DMS114 treated with DMSO at 0.1 percent for 48 hours (cell line): ENCODE measurements at regions not wholly inside any gene's neighbourhood (a gene's known extent, or its start where the extent isn't known, plus 50 kb on each side); places are given as distances from the start of the nearest gene placed in this dataset.

ENCODE experiments used
- DNase-seq: peaks from one replicate; lab custom pipeline; 2025; ENCODE audit not compliant: unreplicated experiment; lab: John Stamatoyannopoulos, UW

GRCh38 chr1:110816945-110817344 lies 56.0 kb upstream of the CD53 start:
- DNase-seq = no peak

GRCh38 chr1:110811529-110811928 lies 61.4 kb upstream of the CD53 start:
- DNase-seq = no peak

DNA sequence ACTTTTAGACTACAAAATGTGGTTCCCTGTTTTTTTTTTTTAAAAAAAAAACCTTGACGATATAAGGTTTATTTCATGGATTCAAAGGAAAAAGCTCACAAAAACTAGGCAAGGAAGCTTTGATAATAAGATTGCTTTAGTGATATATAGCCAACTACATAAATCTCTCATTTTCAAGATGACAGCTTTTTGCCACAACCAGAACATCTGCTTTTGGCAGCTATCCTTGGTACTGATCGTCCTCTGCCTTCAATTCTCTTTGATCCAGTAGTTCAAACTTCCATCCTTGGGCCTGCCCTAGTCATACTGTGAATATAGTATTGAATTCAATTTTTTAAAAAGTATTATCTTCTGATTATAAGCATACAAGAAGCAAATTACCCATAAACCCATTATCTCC lies 72.9 kb upstream of the CD53 start:
- no peak for DNase-seq

- DNase-seq = no peak
Observed at GRCh38 chr1:110798691-110799256, 74.2 kb upstream of the CD53 start.

DNA sequence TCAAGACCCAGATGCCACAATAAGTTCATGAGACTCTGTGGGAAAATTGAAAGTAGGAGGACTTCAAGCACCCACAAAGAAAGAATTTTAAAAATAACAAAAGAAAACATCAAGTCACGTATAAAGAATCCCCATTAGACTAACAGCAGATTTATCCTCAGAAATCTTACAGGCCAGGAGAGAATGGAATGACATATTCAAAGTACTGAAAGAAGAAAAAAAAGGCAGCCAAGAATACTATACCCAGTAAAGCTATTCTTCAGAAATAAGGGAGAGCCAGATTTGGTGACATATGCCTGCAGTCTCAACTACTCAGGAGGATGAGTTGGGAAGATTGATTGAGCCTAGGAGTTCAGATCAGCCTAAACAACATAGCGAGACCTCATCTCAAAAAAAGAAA lies 84.3 kb upstream of the CD53 start:
- DNase-seq = no peak

DNA sequence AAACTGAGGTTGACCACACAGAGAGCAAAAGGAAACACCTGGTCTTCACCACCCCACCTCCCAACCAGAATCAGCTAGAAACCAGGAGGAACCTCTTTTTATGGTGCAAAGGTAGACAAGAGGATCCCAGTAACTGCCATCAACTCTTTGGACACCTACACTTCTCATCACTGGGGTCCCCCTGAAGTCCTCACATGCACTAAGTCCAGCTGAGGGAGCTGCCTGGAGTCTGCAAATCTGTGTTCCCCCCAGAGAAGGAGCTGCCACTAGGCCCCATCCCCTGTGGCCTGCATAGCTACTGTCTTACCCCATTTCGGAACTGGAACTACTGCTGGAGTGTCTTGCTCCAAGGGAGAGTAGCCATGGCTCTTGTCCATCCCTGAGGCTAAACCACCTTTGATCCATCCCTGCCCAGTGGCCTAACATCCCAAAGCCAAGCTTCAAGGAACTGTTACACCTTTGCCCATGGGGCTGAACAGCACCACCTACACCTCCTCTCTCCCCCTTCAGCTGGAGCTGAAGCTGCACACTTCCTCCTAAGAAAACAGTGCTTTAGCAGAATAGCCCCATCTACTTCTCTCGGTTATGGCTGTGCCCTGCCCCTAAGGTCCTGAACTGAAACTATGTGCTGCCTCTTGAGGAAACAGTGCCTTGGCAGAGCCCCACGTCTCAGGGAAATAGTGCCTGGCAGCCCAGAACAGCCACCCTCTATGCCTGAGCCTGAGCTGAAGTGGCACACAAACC lies 85.4 kb upstream of the CD53 start:
- no peak for DNase-seq

GRCh38 chr1:110786802-110787327 lies 86.1 kb upstream of the CD53 start:
- no peak for DNase-seq

GRCh38 chr1:110785612-110786011 lies 87.3 kb upstream of the CD53 start:
- DNase-seq = no peak

DNA sequence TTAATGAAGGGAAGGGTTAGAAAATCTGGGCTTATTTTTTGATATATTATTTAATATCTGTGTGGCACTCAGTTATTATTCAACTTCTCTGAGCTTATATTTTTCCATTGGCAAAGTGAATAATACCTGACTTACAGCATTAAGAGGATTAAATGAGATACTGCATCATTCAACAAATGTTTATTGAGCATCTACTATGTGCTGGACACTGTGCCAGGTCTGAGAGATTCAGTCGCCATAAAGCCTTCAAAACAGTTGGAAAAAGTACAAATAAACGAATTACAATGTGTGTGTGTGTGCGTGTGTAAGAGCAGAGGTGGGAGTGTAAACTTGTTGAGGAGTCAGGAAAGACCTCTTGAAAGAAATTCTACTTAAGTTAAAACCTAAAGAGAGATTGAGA lies 87.9 kb upstream of the CD53 start:
- no peak for DNase-seq

- peak; percentile 51 for DNase-seq
Observed at GRCh38 chr1:110783292-110783918, 89.5 kb upstream of the CD53 start.

GRCh38 chr1:110781525-110781924 lies 91.4 kb upstream of the CD53 start:
- DNase-seq = no peak

DNA sequence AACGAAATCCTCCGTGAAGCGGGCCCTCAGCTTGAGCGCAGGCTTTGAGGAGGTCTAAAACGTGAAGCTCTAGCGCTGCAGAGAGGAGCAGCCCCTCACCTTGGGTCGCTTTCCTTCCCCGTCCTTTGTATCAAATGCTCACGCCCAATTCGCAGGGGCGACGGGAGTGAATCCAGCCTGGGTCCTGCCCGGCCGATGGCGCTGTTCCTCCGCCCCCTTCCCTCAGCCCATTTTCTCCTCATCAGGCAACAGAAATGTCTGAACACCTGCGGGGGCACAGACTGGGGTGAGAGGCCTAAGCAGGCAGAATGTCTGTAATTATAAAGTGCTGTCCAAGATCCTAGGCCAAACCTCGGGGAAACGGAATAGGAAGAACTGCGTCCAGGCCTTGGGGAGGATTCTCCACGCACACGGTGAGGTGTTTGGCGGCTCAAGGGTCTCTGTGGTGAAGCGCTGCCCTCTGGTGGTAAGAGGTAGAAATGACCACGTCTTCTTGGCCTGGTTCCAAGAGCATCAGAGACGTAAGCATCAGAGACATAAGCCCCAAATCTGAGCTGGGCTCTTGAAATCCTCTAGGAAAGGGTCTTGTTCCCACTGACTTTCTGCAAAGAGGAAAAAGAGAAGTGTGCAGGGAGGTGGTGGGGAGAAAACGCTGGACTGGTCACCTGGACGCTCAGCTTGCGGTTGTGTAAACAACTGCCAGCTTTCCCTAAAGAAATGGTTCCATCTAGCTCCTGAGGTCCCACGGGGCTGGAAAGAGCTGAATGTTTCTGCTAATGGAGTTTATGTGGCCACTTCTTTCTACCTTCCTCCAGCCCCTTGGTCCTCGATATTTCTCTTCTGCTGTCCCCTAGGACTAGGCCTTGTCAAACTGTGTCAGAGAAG lies 92.1 kb upstream of the CD53 start:
- DNase-seq = peak; percentile 53

DNA sequence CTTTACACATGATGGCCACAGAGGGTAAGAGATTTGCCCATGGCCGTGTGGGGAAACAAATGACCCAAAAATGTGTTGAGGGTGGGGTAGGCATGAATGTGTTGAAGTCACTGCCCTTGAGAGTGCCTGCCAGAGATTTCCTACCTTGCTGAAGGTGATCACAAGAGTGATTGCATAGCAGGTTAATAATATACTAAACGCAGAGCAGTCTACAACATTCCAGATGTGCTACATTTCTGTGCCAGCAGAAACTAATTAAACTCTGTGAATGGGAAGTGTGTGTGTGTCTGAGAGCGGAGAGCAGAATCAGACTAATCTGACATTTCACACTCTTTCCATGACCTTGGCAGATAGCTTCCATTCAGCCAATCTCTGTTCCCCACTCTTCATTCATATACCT lies 93.3 kb upstream of the CD53 start:
- no peak for DNase-seq

GRCh38 chr1:110778821-110779220 lies 94.1 kb upstream of the CD53 start:
- DNase-seq = no peak

GRCh38 chr1:110777228-110777627 lies 95.7 kb upstream of the CD53 start:
- DNase-seq = no peak

- DNase-seq = no peak
Observed at GRCh38 chr1:110774398-110774797, 98.5 kb upstream of the CD53 start.

GRCh38 chr1:110773813-110774212 lies 99.1 kb upstream of the KCNA3 start:
- DNase-seq = no peak

GRCh38 chr1:110771245-110772022 lies 96.7 kb upstream of the KCNA3 start:
- no peak for DNase-seq

DNA sequence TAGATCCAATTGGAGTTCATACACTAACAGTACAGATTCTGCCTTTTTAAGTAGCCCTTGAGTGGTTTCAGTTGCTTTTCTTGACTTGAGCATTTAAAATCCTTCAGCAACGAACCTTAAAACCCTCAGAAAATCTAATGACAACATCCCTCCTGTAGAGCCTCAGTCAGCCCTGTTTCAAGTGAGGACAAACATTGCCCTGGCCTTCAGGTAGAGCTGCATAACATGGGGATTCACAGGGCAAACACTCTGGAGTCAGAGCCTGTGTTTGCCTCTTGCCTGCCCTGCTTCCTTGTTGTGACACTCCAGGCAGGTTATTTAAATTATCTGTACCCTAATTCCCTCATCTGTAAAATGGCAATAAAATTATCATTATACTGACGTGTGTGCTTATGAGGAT lies 96.1 kb upstream of the KCNA3 start:
- DNase-seq = no peak

GRCh38 chr1:110768605-110769004 lies 93.9 kb upstream of the KCNA3 start:
- no peak for DNase-seq

DNA sequence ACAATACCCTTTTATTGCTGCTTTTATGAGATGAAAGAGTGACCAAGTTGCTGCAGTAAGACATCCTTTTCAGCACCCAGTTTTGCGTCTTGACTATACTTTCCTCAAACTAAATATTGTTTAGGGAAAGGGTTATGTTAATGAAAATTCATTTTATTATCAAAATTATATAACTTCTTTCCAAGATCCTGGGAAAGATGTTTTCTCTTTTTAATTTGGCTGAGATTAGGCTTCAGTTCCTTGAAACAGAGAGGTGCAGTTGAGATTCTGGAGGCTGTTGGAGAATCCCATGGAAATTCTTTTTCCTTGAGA lies 91.6 kb upstream of the KCNA3 start:
- no peak for DNase-seq
